ENCODE measurements at regions not wholly inside any gene's neighbourhood (a gene's known extent, or its start where the extent isn't known, plus 50 kb on each side); places are given as distances from the start of the nearest gene placed in this dataset.

- TF ChIP-seq TAF1 (IDR thresholded peaks at IDR 0.05; ENCODE audit: borderline replicate concordance, insufficient read depth, low read length) = no peak
- TF ChIP-seq SIN3A (IDR thresholded peaks at IDR 0.05; ENCODE audit: borderline replicate concordance, insufficient read depth, low read length) = no peak
- no peak for TF ChIP-seq FOXP2 (optimal IDR thresholded peaks at IDR 0.05; ENCODE audit: borderline replicate concordance, extremely low read depth, extremely low read length, insufficient read depth)
- no peak for TF ChIP-seq POLR2AphosphoS5 (IDR thresholded peaks at IDR 0.05; ENCODE audit: low read depth, low read length)
- no peak for TF ChIP-seq REST (IDR thresholded peaks at IDR 0.05; ENCODE audit: insufficient read depth in 1 of 2, low read depth in 2 of 2, low read length in 2 of 2)
Observed at GRCh38 chr16:8158051-8158450, 432.3 kb downstream of the TMEM114 start.

GRCh38 chr16:8155275-8155674 is 435.0 kb downstream of the TMEM114 start:
- TF ChIP-seq POLR2AphosphoS5 (IDR thresholded peaks at IDR 0.05; ENCODE audit: low read depth, low read length) (no peak), FOXP2 (optimal IDR thresholded peaks at IDR 0.05; ENCODE audit: borderline replicate concordance, extremely low read depth, extremely low read length, insufficient read depth) (no peak), TAF1 (IDR thresholded peaks at IDR 0.05; ENCODE audit: borderline replicate concordance, insufficient read depth, low read length) (no peak), SIN3A (IDR thresholded peaks at IDR 0.05; ENCODE audit: borderline replicate concordance, insufficient read depth, low read length) (no peak), REST (IDR thresholded peaks at IDR 0.05; ENCODE audit: insufficient read depth in 1 of 2, low read depth in 2 of 2, low read length in 2 of 2) (no peak)

GRCh38 chr16:8146256-8147012 is 443.9 kb downstream of the TMEM114 start:
- TF ChIP-seq TAF1 (IDR thresholded peaks at IDR 0.05; ENCODE audit: borderline replicate concordance, insufficient read depth, low read length) (no peak), SIN3A (IDR thresholded peaks at IDR 0.05; ENCODE audit: borderline replicate concordance, insufficient read depth, low read length) (no peak), POLR2AphosphoS5 (IDR thresholded peaks at IDR 0.05; ENCODE audit: low read depth, low read length) (no peak), REST (IDR thresholded peaks at IDR 0.05; ENCODE audit: insufficient read depth in 1 of 2, low read depth in 2 of 2, low read length in 2 of 2) (no peak), FOXP2 (optimal IDR thresholded peaks at IDR 0.05; ENCODE audit: borderline replicate concordance, extremely low read depth, extremely low read length, insufficient read depth) (no peak)

- TF ChIP-seq TAF1 (IDR thresholded peaks at IDR 0.05; ENCODE audit: borderline replicate concordance, insufficient read depth, low read length) (no peak), SIN3A (IDR thresholded peaks at IDR 0.05; ENCODE audit: borderline replicate concordance, insufficient read depth, low read length) (no peak), REST (IDR thresholded peaks at IDR 0.05; ENCODE audit: insufficient read depth in 1 of 2, low read depth in 2 of 2, low read length in 2 of 2) (no peak), FOXP2 (optimal IDR thresholded peaks at IDR 0.05; ENCODE audit: borderline replicate concordance, extremely low read depth, extremely low read length, insufficient read depth) (no peak), POLR2AphosphoS5 (IDR thresholded peaks at IDR 0.05; ENCODE audit: low read depth, low read length) (no peak)
Observed at GRCh38 chr16:8138666-8139065, 451.6 kb downstream of the TMEM114 start.

All from PFSK-1 (cell line).